ENCODE measurements at regions not wholly inside any gene's neighbourhood (a gene's known extent, or its start where the extent isn't known, plus 50 kb on each side); places are given as distances from the start of the nearest gene placed in this dataset.

DNA sequence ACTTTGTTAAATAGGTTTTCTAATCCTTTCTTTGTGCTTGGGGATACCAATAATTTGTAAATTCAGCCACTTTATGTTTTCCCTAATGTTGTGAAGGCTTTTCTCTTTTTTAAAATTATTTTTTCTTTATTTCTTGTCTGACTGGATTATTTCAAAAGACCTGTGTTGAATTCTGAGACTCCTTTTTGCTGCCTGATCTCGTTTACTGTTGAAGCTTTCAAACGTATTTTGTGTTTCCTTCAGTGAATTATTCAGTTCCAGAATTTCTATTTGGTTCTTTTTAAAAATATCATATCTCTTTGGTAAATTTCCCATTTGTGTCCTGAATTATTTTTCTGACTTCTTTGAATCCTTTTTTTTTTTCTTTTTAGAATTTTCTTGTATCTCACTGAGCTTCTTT, 241.6 kb downstream of the LRIG3 start:
- TF ChIP-seq POLR2AphosphoS5 (IDR thresholded peaks at IDR 0.05; ENCODE audit: low read depth, low read length) (no peak), TCF7L2 (IDR thresholded peaks at IDR 0.05; ENCODE audit: low read depth, low read length) (no peak), SIN3A (IDR thresholded peaks at IDR 0.05; ENCODE audit: borderline replicate concordance, insufficient read depth, low read depth, low read length) (no peak)
- TF ChIP-seq, protein P1, sequence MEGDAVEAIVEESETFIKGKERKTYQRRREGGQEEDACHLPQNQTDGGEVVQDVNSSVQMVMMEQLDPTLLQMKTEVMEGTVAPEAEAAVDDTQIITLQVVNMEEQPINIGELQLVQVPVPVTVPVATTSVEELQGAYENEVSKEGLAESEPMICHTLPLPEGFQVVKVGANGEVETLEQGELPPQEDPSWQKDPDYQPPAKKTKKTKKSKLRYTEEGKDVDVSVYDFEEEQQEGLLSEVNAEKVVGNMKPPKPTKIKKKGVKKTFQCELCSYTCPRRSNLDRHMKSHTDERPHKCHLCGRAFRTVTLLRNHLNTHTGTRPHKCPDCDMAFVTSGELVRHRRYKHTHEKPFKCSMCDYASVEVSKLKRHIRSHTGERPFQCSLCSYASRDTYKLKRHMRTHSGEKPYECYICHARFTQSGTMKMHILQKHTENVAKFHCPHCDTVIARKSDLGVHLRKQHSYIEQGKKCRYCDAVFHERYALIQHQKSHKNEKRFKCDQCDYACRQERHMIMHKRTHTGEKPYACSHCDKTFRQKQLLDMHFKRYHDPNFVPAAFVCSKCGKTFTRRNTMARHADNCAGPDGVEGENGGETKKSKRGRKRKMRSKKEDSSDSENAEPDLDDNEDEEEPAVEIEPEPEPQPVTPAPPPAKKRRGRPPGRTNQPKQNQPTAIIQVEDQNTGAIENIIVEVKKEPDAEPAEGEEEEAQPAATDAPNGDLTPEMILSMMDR (IDR thresholded peaks at IDR 0.05) = no peak
- TF ChIP-seq, protein P2, sequence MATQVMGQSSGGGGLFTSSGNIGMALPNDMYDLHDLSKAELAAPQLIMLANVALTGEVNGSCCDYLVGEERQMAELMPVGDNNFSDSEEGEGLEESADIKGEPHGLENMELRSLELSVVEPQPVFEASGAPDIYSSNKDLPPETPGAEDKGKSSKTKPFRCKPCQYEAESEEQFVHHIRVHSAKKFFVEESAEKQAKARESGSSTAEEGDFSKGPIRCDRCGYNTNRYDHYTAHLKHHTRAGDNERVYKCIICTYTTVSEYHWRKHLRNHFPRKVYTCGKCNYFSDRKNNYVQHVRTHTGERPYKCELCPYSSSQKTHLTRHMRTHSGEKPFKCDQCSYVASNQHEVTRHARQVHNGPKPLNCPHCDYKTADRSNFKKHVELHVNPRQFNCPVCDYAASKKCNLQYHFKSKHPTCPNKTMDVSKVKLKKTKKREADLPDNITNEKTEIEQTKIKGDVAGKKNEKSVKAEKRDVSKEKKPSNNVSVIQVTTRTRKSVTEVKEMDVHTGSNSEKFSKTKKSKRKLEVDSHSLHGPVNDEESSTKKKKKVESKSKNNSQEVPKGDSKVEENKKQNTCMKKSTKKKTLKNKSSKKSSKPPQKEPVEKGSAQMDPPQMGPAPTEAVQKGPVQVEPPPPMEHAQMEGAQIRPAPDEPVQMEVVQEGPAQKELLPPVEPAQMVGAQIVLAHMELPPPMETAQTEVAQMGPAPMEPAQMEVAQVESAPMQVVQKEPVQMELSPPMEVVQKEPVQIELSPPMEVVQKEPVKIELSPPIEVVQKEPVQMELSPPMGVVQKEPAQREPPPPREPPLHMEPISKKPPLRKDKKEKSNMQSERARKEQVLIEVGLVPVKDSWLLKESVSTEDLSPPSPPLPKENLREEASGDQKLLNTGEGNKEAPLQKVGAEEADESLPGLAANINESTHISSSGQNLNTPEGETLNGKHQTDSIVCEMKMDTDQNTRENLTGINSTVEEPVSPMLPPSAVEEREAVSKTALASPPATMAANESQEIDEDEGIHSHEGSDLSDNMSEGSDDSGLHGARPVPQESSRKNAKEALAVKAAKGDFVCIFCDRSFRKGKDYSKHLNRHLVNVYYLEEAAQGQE (IDR thresholded peaks at IDR 0.05; ENCODE audit: insufficient read depth in 1 of 2, low read depth in 2 of 2, low read length in 1 of 2) = no peak

All from Panc1 (cell line).